Sigmoid colon (tissue), 3 donors: ENCODE measurements at regions not wholly inside any gene's neighbourhood (a gene's known extent, or its start where the extent isn't known, plus 50 kb on each side); places are given as distances from the start of the nearest gene placed in this dataset.

Experiments used
- CTCF ChIP-seq, 4 experiments: fragments of 450-650 bp in 3 of 4; fragments of 200-600 bp in 1 of 4; IDR thresholded peaks; one replicate each; pipeline ENCODE4 v1.5.1; 2016 to 2019; ENCODE audit warnings: antibody characterized with exemption in 4 of 4, mild to moderate bottlenecking in 3 of 4, moderate library complexity in 2 of 4
- POLR2A ChIP-seq, 2 donors: fragments of 450-650 bp; IDR thresholded peaks; one replicate each; pipeline ENCODE4 v1.6.1; 2016; ENCODE audit warnings: antibody characterized with exemption in 2 of 2, mild to moderate bottlenecking in 2 of 2, moderate library complexity in 2 of 2

GRCh38 chr13:109412283-109412901 is 374.0 kb downstream of the IRS2 start:
- no peak for TF ChIP-seq CTCF (IDR thresholded peaks at IDR 0.05)
- no peak for TF ChIP-seq POLR2A (IDR thresholded peaks at IDR 0.05)
